Neural crest cell (in vitro differentiated cells): ENCODE measurements at regions not wholly inside any gene's neighbourhood (a gene's known extent, or its start where the extent isn't known, plus 50 kb on each side); places are given as distances from the start of the nearest gene placed in this dataset.

Source experiments
- DNase-seq: peaks from one replicate; pipeline ENCODE4 v3.0.0; 2021; ENCODE audit warnings: low read depth, mixed read lengths, low spot score
- H3K27ac Mint-ChIP-seq: one replicate; pipeline ENCODE4 v1.8.0; 2021; ENCODE audit warnings: mild to moderate bottlenecking, mixed read lengths; ENCODE audit not compliant: unreplicated experiment
- H3K27me3 Mint-ChIP-seq: 2 replicates; pipeline ENCODE4 v1.8.0; 2021; ENCODE audit warnings: low read depth, mild to moderate bottlenecking, mixed read lengths
- H3K36me3 Mint-ChIP-seq: 2 replicates; pipeline ENCODE4 v1.8.0; 2021; ENCODE audit warnings: low read depth, mild to moderate bottlenecking, mixed read lengths
- H3K4me1 Mint-ChIP-seq: 2 replicates; pipeline ENCODE4 v1.8.0; 2021; ENCODE audit warnings: mixed read lengths
- H3K4me3 Mint-ChIP-seq: one replicate; pipeline ENCODE4 v1.8.0; 2021; ENCODE audit warnings: mild to moderate bottlenecking, mixed read lengths
- H3K9me3 Mint-ChIP-seq: 2 replicates; pipeline ENCODE4 v1.8.0; 2021; ENCODE audit warnings: mixed read lengths
- CTCF ChIP-seq: fragments of 200-600 bp; sonication (generic); conservative IDR thresholded peaks from 2 replicates; pipeline ENCODE4 v1.5.0; 2021; ENCODE audit warnings: antibody characterized with exemption, mild to moderate bottlenecking

DNA sequence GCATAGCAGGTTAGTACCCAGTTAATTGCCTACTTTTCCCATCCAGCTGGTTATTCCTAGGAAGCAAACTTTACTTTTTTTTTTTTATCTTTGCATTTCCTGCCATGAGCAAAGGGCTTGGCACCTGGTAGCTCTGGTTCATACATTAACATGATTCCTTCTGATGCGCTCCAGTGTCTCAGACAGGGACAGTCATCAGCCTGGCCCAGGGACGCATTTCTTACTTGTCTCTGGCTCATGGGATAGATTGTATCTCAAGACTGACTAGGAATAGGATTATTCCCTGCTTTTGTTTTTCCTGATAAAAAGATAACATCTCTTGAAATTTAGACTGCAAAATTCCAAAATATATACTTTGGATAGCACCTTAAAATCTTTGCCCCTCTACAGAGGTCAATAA, 571.5 kb upstream of the TENM3 start:
- Mint-ChIP-seq H3K4me3 (no peak overlapping the region), H3K9me3 (no peaks in the 10 kb centered on the region), H3K4me1 (peaks cover 14% of the 10 kb centered on the region), H3K27ac (no peak overlapping the region), H3K27me3 (no peaks in the 10 kb centered on the region), H3K36me3 (no peaks in the 10 kb centered on the region)
- no peak for TF ChIP-seq CTCF
- DNase-seq, result no peak

- H3K4me3 Mint-ChIP-seq, result no peak overlapping the region
- H3K27me3 Mint-ChIP-seq, result no peaks in the 10 kb centered on the region
- peaks cover 14% of the 10 kb centered on the region for H3K4me1 Mint-ChIP-seq
- H3K36me3 Mint-ChIP-seq, result no peaks in the 10 kb centered on the region
- TF ChIP-seq CTCF, result no peak
- DNase-seq, result no peak
- H3K9me3 Mint-ChIP-seq, result no peaks in the 10 kb centered on the region
- H3K27ac Mint-ChIP-seq, result no peak overlapping the region
Measured at GRCh38 chr4:181672751-181673150, 570.5 kb upstream of the TENM3 start.

GRCh38 chr4:181674315-181674875, 568.8 kb upstream of the TENM3 start:
- no peak overlapping the region for H3K4me3 Mint-ChIP-seq
- H3K9me3 Mint-ChIP-seq, result no peaks in the 10 kb centered on the region
- no peaks in the 10 kb centered on the region for H3K27me3 Mint-ChIP-seq
- no peak overlapping the region for H3K27ac Mint-ChIP-seq
- H3K4me1 Mint-ChIP-seq, result peaks cover 14% of the 10 kb centered on the region
- no peak for TF ChIP-seq CTCF
- DNase-seq, result no peak
- no peaks in the 10 kb centered on the region for H3K36me3 Mint-ChIP-seq

DNA sequence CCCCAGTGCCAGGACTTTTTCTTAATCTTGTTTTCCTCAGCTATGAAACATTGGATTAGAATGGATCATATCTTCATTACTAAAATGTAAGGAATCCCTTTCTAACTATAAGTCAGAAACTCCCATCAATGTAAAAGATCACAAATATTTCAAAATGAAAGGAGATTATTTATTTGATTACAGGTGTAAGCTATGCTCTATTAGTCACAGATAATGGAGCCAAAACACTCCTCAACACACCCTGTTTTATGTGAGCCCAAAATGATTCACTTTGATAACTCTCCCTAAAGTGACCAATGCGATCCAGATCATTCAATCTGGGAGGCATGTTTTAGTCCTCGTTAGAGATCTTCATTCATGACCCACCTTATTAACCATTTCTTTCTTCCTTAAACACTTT, 566.7 kb upstream of the TENM3 start:
- no peak for TF ChIP-seq CTCF
- Mint-ChIP-seq H3K4me1 (peaks cover 5% of the 10 kb centered on the region), H3K9me3 (no peaks in the 10 kb centered on the region), H3K36me3 (no peaks in the 10 kb centered on the region), H3K4me3 (no peak overlapping the region), H3K27ac (no peak overlapping the region), H3K27me3 (no peaks in the 10 kb centered on the region)
- no peak for DNase-seq

DNA sequence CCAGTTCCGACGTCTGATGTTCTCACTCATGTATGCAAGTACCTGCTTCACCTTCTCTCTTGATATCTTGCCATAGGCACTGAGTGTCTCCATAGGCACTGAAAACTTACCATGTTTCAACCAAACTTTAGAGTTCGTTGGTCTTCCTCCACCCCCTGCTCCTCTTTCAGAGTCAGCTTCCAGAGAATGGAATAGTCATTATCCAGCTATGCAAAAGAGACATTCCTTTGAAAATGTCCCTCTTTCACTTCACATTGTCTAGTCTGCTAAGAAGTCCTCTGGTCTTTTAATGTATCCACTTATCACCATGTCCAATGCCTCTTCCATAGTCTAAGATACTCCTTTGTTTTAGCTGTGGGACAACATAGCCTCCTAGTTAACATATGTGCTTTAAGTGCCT, 566.0 kb upstream of the TENM3 start:
- TF ChIP-seq CTCF, result no peak
- Mint-ChIP-seq H3K4me1 (peaks cover 8% of the 10 kb centered on the region), H3K36me3 (no peaks in the 10 kb centered on the region), H3K9me3 (no peaks in the 10 kb centered on the region), H3K4me3 (no peak overlapping the region), H3K27ac (no peak overlapping the region), H3K27me3 (no peaks in the 10 kb centered on the region)
- DNase-seq, result no peak

- DNase-seq, result no peak
- Mint-ChIP-seq H3K27me3 (no peaks in the 10 kb centered on the region), H3K4me1 (peaks cover 8% of the 10 kb centered on the region), H3K27ac (no peak overlapping the region), H3K36me3 (no peaks in the 10 kb centered on the region), H3K4me3 (no peak overlapping the region), H3K9me3 (no peaks in the 10 kb centered on the region)
- no peak for TF ChIP-seq CTCF
Measured at GRCh38 chr4:181677621-181678020, 565.6 kb upstream of the TENM3 start.
